ENCODE measurements at regions not wholly inside any gene's neighbourhood (a gene's known extent, or its start where the extent isn't known, plus 50 kb on each side); places are given as distances from the start of the nearest gene placed in this dataset.
"Not testable (repeated sequence)": the region's sequence is repeated elsewhere in the genome, so short reads cannot be mapped to it uniquely, and the experiment has no call there.

DNA sequence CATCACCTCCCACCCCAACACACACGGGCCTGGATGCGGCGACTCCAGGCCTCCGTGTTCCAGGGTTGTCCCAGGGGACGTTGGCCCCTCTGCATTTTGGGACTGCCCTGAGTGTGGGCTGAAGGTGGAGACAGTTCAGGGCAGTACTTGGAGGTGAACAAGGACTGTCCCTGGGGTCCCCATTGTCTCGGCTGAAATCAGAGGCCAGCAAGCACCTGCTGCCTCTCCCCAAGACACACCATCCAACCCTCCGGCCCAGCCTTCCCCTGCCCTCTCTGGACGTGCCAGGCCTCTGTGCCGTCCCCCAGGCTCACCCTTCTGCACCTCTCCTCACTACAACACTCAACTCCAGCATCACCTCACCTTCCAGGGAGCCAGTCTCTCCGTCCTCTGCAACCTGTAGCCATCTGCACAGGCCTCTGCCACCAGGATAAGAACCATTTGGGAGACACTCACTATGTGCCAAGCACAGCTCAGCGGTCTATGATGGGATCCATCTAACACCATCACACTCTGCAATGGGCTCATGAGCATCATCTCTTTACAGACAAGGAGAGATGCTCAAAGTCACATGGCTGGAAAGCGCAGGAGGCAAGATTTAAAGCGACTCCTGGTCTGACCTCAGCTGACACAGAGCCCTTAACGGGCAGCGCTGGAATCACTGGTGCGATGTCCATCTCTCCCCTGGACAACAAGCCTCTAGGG, 104.5 kb upstream of the SEC14L1 start:
- DNase-seq = no peak

DNA sequence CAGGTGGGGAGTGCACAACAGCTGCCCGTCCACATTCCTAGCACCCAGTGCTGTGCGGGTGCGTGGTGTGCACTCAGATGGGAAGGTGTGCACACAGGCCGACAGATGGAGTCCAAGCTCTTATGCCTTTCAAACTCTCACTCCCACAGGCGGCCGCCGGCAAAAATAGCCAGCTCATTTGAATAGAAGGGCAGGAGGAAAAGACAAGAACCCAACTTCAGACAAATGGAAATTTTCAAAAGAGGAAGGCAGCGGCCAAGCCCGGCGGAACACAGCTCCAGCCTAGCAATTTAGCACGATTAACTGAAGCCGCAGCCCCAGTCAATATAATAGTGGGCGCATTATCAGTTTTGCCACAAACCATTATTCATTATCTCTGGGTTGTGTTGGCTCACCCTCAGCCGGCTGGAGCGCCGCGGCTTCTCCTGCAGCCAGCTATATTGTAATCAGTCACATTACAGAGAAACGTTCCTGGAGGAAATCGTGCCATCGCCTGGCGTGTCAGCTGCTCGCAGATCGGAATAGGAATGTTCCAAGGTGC, 103.9 kb upstream of the SEC14L1 start:
- no peak for DNase-seq
- intact Hi-C loops (cut with DNase I) = no loop called here
- peak; percentile 77 for ATAC-seq (ENCODE audit: poor library complexity)

More for the DNA sequence above, 104.5 kb upstream of the SEC14L1 start:
- intact Hi-C loops (cut with DNase I) = no loop called here
- no peak for ATAC-seq (ENCODE audit: poor library complexity)

DNA sequence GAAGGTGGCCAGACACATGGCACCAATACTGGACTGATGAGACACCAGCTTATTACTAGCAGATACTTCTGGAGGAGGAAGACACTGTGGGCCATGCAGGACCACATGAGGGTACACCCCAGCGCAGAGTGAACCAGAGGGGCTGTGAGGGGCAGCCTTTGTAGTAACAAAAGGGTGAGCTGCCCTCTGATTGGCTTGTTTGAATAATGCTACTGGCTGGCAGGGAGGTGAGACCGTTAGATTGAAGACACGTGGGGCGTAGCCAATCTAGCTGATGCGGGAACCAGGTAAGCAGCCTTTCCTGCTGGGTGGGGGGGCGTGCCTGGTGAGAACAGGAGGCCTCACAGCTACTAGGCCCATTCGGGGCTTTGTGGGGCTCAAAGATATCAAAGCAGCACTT, 102.8 kb upstream of the SEC14L1 start:
- no peak for ATAC-seq (ENCODE audit: poor library complexity)
- intact Hi-C loops (cut with DNase I) = no loop called here
- no peak for DNase-seq

DNA sequence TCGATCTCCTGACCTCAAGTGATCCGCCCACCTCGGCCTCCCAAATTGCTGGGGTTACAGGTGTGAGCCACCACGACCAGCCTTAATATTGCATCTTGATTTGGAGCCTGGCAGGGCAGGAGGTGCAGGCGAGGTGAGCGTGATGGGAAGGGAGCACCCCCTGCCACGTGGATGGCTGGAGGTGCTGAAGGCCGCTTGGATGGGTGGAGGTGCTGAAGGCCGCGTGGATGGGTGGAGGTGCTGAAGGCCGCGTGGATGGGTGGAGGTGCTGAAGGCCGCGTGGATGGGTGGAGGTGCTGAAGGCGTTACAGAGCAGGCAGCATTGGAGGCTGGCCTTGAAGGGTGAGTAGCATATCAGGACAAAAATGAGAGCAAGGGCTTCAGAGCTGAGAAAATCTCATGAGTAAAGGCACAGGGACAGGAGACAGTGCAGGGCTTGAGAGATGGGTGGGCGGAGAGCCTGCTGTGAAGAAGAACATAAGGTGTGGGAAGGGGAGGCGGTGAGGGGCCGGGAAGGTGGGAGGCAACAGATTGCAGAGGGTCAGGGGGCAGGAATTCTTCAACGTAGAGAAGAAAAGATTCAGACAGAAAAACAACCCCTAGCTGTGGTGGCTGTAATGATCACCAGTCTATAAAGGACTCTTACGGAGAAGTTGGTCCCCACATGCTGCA, 101.7 kb upstream of the SEC14L1 start:
- intact Hi-C loops (cut with DNase I) = no loop called here
- ATAC-seq (ENCODE audit: poor library complexity) = no peak

DNA sequence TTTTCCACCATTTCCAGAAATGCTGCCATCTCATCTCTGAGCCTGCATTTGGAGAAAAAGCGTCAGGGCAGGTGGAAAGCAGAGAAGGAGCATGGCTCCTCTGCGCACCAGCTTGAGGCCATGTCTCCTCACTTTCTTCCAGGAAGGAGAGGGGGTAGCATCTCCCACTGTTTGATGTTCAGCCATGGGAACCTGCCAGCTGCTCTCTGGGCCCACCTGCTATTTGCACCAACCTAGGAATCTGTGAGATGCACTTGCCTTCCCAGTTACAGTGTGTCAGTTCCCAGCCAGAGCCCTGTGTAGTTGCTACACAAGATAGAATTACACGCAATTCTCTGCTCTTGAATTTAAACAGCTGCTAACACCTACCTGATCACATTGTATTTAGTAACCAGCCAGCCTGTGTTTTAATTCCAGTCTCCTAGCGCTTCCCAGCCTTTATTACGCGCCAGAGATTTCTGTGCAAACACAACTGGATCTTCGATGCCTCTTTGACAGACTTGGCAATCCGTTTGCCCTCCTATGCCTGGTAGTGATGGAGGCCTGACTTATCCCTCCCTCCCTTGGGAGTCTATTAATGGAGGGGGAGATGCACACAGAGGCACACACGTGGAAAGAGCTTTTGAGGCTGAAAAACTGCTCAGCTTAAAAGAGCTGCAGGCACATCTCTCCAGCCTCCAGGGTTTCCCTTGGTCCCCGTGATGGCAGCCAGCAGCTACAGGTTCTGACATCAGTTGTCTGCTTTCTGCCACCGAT, 98.1 kb upstream of the SEC14L1 start:
- ATAC-seq (ENCODE audit: poor library complexity) (no peak), DNase-seq (no peak)
- intact Hi-C loops (cut with DNase I) = no loop called here

More for the DNA sequence above, 101.7 kb upstream of the SEC14L1 start:
- no peak for DNase-seq

DNA sequence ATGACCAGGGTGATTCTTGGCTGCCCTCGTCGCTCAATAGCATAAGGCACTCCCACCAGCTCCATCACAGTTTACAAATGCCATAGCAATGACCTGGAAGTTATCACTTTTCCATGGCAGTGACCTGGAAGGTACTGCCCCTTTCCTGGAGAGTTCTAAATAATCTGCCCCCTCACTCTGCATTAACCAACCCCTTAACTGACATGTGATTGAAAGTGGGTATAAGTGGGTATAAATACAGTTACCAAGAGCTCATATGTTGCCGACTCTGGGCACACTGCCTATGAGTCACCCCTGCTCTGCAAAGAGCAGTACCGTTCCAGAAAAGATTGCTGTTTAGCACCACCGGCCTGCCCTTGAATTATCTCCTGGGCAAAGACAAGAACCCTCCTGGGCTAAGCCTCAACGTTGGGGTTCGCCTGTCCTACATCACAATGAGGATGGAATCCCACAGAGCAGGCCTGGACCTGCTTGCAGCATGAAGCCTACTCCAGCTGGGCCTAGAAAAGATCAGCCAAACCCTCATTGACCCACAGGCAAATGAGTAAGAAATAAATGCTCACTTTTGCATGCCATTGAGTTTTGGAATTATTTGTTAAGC, 95.2 kb upstream of the SEC14L1 start:
- ATAC-seq (ENCODE audit: poor library complexity) (no peak), DNase-seq (no peak)
- intact Hi-C loops (cut with DNase I) = no loop called here

DNA sequence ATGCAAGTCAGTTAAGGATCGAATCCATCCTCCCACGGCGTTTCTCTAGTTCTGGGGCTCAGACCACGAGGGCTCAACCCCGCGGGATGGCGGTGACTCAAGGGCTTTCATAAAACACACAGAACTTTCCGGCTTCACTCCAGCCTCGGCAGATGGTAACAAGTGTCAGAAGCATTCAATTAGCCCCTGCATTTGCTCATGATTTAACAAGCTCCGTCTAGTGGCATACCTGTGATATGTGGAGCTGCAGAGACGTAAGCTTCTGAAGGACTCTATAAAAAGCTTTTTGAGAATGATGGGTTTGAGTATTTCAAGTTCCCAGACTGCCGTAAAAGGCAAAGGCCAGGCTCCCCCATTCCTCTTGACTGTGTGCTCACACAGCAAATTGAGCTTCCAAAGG, 91.3 kb upstream of the SEC14L1 start:
- DNase-seq (no peak), ATAC-seq (ENCODE audit: poor library complexity) (no peak)
- intact Hi-C loops (cut with DNase I) = no loop called here

DNA sequence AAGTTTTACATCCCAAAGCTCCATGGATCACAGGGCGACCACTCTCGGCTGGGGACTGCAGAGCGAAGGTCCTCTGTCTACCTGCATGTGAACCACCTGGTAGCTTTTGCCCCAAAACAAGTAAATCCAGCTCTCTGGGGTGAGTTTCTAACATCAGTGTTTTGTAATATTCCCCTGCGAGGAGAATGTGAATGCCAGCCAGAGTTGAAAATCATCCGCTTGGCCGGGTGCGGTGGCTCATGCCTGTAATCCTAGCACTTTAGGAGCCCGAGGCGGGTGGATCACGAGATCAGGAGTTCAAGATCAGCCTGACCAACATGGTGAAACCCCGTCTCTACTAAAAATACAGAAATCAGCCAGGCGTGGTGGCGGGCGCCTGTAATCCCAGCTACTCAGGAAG, 89.9 kb upstream of the SEC14L1 start:
- DNase-seq; ATAC-seq (ENCODE audit: poor library complexity); intact Hi-C loops (cut with DNase I): not testable (repeated sequence)

DNA sequence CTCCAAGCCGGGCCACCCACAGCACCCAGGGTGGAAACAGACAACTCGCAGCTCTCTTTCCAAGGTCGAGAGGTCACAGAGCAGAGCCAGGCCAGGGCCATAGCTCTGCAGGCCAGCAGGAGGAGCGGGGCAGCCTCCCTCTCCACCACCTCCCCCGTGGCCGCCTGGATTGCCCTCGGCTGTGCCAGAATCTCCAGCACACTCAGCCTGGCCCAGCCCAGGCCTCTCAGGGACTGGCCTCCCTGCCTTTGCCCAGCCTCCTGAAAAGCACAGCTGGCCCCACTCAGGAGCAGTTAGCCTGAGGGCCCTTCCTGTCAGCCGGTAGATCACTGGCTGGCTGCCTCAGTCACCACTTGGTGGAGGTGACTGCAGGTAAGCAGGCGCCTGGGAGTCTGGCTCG, 85.8 kb upstream of the SEC14L1 start:
- intact Hi-C loops (cut with DNase I) = loop anchor here (5.0 kb wide), 1 partner anchor 188 kb away; the partner anchor contains the start of gene MGAT5B
- DNase-seq = no peak
- ATAC-seq (ENCODE audit: poor library complexity) = no peak

DNA sequence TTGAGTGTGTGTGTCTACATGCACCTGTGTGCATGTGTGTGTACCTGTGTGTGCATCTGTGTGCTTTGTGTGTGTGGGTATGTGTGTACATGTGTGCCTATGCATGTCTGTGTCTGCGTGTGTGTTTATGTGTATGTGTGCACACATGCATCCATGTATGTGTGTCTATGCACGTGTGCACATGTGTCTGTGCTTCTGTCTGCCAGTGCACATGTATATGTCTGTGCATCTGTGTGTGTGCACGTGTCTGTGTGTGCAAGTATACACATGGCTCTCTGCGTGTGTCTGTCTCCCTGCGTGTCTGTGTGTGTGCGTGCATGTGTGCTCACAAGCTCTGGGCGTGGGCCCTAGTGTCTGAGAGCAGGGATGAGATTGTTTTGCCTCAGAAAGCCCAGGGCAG, 85.3 kb upstream of the SEC14L1 start:
- ATAC-seq (ENCODE audit: poor library complexity) = no peak
- DNase-seq = no peak
- intact Hi-C loops (cut with DNase I) = loop anchor here (5.0 kb wide), 1 partner anchor 188 kb away; the partner anchor contains the start of gene MGAT5B

DNA sequence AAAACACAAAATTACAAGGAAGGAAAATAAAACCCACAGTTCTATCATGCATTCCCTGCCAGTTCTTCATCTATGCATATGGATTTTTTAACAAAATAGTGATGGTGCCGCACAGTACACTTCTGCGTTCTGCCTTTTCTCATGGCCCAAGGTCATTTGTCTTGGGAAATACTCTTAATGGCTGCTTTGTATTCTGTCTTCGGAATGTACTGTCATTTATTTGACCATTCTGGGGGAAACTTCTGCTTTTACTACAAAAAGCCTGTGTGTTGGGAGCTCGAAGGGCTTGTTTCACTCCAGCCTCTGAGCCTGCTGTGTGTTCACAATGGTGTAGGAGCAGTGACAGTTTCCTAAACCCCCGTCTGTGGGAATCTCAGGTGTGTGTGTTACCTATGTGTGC, 82.8 kb upstream of the SEC14L1 start:
- ATAC-seq (ENCODE audit: poor library complexity) (no peak), DNase-seq (no peak)
- intact Hi-C loops (cut with DNase I) = loop anchor here (5.0 kb wide), 1 partner anchor 191 kb away; the partner anchor contains the start of gene MGAT5B

DNA sequence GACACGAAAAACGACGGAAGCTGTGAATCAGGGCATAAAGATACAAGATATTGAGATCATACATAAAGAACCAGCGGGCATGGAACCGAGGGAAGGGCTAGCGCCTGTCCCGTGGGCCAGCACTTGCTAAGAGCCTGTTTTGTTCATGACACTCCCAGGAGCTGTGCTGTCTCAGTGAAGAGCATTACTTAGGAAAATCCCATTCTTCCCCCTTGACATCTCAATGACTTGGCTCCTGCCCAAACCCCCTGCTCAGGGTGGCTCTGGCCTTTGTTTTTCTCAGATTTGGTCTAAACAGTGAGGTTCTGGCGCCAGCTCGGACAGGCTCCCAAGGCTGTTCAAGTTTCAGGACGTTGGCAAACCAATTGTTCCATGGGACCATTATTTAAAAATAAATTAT, 79.1 kb upstream of the SEC14L1 start:
- DNase-seq = no peak
- ATAC-seq (ENCODE audit: poor library complexity) = no peak
- intact Hi-C loops (cut with DNase I) = no loop called here

DNA sequence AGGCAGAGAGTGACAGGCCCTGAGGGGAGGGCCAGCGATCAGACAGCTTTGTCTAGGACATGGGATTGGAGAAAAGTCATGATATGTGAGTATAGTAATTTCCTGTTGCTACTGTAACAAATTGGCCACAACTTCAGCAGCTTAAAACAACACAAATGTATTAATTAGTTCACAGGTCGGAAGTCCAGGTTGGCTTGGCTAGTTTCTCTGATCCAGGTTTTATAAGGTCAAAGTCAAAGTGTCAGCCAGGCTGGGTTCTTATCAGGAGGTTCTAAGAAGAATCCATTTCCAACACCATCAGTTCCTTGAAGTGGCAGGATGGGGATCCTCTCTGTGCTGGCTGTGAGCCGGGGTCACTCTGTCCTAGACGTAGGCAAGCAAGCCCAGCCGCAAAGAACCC, 76.2 kb upstream of the SEC14L1 start:
- DNase-seq (no peak), ATAC-seq (ENCODE audit: poor library complexity) (no peak)
- intact Hi-C loops (cut with DNase I) = no loop called here

DNA sequence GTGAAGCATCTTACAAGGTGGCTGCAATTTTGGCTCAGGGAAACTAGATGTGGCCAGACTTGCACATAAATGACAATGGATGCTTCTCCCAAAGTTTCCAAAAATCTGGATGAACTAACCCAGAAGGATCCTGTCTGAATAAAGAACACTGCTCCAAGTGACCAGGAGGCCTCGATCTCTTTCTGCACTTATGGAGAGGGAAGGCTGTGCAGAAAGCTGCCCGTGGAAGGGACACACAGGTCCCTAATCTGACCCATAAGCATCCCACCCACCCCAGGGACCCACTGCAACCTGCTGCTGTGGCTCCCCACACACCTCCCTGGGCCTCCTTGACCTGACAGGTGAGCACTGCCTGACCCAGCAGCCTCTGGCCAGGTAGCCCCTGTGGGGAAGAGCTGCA, 74.6 kb upstream of the SEC14L1 start:
- DNase-seq = no peak
- ATAC-seq (ENCODE audit: poor library complexity) = no peak
- intact Hi-C loops (cut with DNase I) = no loop called here

DNA sequence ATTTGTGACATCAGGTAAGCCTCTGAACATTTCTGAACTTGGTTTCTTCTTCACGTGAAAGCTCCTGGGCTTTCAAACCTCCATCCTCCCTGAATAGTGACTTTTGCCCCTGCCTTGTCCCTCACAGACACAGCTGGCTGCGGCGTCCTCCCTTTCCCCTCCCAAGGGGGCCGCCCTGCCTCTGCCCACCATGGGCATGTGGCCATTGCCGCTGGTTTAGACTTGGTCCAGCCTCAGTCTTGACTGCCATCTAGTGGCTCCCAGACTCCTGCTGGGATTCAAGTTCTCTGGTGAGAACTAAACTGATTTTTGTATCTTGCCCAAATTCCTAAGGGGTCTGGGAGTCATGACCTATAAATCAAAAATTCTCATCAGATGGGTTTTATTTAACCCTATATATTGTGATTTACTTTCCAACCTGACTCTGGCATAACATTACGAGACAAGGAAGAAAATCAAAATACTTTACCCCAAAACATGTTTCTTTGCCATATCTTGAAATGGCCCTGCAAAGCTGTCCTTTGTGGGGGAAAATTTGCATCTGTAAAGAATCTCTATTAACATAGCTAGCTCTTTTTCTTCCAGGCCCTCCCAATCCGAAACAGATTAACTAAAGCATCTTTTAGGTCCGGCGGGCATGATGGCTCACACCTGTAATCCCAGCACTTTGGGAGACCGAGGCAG, 73.9 kb upstream of the SEC14L1 start:
- intact Hi-C loops (cut with DNase I) = not testable (repeated sequence)
- DNase-seq = peak; percentile 49
- ATAC-seq (ENCODE audit: poor library complexity) = peak; percentile 63

DNA sequence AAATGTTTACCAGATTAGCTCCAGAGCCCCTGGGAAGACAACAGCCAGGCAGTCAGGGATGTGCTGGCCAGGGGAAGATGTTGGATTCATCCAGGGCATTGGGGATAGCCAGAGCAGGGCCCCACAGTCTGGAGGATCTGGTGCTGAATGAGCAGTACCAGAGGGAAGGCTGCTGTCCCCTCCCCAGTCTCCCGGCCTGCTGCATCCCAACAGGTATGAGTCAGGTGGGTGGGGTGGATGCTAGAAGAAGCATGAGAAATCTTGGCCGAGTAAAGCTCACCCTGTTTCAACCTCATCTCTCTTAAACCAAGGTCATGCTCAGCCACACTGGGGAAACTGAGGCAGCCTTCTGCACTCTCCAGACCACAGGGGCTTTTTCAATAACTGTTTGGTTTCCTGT, 71.9 kb upstream of the SEC14L1 start:
- ATAC-seq (ENCODE audit: poor library complexity) (no peak), DNase-seq (no peak)
- intact Hi-C loops (cut with DNase I) = no loop called here

DNA sequence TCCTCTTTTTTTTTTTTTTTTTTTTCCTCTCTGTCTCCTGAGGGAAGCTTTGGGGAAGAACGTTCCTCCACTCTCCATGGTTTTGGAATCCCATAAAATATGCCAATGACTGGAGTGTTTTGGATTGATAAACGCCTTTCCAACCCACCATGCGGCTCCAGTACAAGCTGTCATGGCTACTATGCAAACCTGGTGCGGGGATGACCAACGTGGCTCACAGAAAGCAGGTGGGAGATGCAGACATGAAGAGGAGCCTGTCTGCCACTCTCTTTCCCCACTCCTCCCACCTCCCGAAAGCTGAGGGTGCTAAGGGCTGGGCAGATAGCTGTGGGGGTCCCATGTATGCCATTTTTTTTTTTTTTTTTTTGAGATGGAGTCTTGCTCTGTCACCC, 69.9 kb upstream of the SEC14L1 start:
- DNase-seq (no peak), ATAC-seq (ENCODE audit: poor library complexity) (no peak)
- intact Hi-C loops (cut with DNase I) = no loop called here

DNA sequence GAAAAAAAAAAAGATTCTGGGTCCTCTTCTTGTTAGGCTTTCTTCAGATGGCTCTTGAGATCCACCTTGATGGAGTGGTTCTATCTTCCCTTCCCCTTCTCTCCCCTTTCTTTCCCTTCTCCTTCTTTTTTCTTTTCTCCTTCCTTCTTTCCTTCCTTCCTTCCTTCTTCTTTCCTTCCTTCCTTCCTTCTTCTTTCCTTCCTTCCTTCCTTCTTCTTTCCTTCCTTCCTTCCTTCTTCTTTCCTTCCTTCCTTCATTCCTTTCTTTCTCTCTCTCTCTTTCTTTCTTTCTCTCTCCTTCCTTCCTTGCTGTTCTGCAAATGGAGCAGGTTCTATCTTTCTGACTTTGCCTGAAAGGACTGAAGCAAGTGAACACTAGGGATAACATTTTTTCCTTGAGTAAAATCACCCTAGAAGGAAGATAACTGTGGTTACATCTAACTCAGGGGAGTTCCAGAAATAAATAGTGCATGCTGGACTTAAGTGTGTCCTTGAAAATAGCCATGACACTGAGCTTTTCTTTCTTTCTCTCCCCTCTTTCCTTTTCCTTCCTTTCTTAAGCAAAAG, 68.8 kb upstream of the SEC14L1 start:
- intact Hi-C loops (cut with DNase I) = no loop called here
- DNase-seq (no peak), ATAC-seq (ENCODE audit: poor library complexity) (no peak)

Data from Right ventricle myocardium superior (tissue), 1 donor.